IPS DF 19.7 (cell line): ENCODE measurements at regions not wholly inside any gene's neighbourhood (a gene's known extent, or its start where the extent isn't known, plus 50 kb on each side); places are given as distances from the start of the nearest gene placed in this dataset.

ENCODE experiments used
- DNase-seq: peaks from one replicate; pipeline ENCODE4 v3.0.0-alpha.2; 2013; ENCODE audit warnings: low read depth, low spot score

DNA sequence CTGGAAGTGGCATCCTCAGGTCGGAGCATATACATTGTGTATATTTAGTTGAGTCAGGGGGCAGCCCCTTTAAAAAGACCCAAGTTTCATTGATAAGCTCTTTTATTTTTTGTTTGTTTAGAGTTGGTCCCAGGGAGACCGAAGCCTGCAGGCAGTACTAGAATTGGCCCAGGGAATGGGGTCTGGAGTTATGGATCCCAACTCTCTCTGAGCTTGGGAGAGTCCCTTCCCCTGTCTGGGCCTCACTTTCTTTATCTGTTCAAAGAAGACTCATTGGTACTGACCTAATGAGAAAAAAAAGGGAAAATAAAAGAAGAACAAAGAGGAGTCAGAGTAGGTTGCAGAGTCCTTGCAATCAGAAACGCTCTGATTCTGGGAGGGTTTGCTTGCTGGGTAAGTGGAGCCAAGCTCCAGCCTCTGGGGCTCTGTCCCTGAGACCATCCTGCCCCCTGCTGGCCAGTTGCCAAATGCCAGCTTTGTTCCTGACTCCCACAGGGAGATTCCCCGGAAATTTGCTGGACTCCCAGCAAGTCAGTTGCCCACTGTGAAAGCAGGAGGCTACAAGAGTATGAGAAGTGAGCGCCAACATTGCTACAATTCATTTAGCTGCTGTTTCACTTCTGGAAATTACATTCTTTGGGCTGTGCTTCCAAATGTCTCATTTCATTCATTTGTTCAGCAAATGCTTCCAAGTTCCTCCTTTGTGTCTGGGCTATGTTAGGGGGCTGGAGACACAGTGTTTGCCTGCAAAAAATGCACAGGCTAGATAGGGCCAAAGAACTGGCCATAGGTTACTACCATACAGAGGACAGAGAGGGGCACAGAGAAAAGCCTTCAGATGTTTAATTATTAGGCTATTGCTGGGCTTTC, 156.2 kb downstream of the MELK start:
- DNase-seq = no peak

GRCh38 chr9:36729906-36730305, 157.2 kb downstream of the MELK start:
- no peak for DNase-seq

- DNase-seq = no peak
Measured at GRCh38 chr9:36730414-36730813, 157.7 kb downstream of the MELK start.

GRCh38 chr9:36731068-36731956, 158.6 kb downstream of the MELK start:
- DNase-seq = no peak

- no peak for DNase-seq
Measured at GRCh38 chr9:36734737-36735136, 162.0 kb downstream of the MELK start.

DNA sequence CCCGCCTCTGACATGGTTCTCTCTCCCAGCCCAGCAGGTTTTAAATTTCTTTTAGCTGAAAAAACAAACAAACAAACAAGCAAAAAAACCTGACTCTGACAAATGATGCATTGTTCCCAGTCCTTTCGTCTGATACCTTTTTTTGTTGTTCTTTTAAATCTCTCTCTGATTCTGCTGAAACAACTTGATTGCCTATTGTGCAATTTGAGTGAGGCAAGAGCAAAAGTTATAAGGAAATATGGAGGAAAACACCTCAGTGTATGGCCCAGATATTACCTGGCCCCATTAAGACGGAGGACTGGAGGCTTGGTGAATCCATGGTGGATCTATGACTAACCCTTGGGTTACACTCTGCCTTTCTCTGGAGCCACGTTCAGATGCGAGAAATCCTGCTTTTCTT, 164.0 kb downstream of the MELK start:
- DNase-seq = no peak

GRCh38 chr9:36738318-36738976, 165.8 kb downstream of the MELK start:
- no peak for DNase-seq

- DNase-seq = no peak
Measured at GRCh38 chr9:36739373-36740116, 166.8 kb downstream of the MELK start.

DNA sequence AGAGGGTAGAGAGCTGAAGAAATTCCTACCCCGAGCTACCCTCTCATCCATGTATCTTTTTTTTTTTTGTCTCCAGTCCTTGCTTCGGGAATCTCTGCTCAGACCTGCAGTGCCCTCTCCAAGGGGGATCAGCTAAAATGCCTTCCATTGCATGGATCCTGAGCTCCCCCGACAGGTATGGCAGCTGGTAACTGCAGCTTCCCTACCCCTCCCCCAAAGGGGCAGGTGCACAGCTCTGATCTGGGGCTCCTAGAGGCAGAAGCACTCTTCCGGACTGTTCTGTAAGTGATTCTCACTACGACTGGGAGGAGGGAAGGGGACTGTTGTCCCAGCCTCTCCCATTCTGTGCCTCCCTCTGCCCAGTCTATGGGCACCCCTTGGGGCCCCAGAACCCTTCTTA, 169.6 kb downstream of the MELK start:
- no peak for DNase-seq

- no peak for DNase-seq
Measured at GRCh38 chr9:36744678-36745077, 172.0 kb downstream of the MELK start.

- DNase-seq = no peak
Measured at GRCh38 chr9:36745977-36746376, 173.3 kb downstream of the MELK start.

DNA sequence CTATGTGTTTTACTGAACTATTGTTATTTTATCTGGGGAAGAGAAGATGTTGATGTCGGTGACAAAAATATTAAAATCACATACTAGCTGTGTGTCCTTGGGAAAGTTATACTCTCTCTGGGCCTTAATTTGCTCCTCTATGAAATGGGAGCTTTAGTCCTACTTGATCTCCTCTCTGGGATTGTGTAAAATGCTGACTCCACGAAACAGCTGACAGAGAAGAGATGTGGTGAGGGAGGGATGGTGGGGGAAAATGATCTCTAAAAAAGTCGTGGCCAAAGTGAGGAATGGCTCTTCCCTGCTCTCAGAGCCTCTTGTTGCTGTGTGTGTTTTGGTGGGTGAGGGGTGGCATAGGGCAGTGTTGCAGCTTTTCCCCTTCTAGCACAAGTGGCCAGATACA, 173.7 kb downstream of the MELK start:
- DNase-seq = no peak

GRCh38 chr9:36748322-36748899, 175.7 kb downstream of the MELK start:
- no peak for DNase-seq

DNA sequence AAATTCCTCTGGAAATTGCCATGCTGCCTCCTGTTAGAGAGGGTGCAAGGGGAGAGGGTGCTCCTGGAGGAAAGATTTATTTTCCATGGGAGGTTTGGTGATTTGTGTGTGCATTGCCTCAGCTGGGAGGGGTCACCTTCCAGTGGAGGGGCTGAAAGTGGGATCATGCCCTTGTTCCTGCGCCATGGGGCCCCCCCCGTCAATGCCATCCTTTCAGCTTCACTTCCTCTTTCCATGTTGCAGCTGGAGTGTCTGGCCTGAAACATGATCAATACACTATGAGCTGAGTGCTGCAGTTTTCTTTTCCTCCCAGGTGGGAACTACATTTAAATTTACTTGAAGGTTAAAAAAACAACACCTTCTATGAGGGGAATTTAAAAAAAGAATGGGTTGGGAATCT, 176.8 kb downstream of the MELK start:
- DNase-seq = no peak

DNA sequence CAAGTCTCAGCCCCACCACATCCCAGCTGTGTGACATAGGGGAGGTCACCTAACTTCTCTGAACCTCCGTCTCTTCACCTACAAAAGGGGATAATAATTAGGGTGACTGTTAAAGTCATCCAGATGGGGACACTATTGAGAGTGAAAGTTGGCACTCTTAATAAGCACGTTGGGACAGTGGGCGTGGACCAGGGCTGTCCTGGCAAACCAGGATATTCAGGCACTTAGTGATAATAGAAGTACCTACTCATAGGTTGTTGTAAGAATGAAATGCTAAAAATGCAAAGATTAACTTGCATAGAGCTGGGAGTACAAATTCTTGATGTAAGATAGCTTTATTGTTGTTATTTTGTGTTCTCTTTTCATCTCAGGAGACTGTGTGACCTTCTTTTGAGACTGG, 177.9 kb downstream of the MELK start:
- no peak for DNase-seq

GRCh38 chr9:36755019-36755418, 182.3 kb downstream of the MELK start:
- no peak for DNase-seq

- DNase-seq = no peak
Measured at GRCh38 chr9:36759141-36759540, 186.4 kb downstream of the MELK start.

DNA sequence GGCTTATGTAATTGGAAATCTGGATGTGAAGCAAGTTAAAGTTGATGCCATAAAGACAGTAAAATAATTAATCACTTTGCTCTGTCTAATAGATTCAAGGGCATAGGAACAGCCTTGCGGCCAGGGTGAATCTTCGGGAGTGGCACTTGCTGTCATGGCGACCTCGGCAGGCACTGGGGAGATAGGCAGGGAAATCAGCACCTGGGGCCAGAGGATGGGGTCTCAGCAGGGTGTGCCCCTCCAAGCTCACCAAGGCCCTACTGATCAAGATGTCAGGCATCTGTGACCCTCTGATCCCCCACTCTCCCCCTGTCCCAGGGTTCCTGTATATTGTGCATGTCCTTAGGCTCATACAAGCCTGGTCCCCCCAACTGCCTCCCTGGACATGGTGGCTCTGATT, 187.3 kb downstream of the MELK start:
- DNase-seq = no peak

DNA sequence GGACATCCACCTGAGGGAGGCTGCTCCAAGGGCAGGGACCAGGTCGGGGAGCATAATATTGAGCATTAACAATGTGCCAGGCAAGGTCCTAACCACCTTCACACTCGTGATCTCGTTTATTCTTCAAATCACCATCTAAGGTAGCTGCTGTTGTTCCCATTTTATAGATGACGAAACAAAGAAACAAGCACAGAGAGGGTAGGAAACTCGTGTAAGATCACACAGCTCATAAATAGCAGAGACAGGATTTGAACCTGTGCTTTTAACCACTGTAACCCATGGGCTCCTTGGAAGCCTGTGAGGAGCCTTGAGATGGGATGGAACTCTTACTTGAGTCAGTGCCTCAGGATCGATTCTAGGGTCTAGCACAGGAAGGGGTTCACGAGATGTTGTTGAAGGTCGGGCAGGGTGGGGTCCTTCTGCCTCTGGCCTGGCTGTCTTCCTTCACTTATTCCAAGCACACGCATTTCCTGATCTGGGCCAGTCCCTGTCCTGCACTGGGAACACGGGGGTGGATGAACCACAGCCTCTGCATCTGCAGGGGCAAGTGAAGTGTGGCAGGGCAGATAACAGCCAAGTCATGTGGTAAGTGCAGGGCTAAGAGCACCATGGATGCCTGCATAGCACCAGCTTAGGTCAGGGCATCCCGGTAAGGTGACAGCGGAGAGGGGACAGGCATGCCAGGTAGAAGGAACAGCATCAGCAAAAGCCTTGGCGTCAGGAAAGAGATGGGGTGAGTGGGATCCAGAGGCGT, 188.1 kb downstream of the MELK start:
- no peak for DNase-seq

GRCh38 chr9:36762958-36763357, 190.3 kb downstream of the MELK start:
- no peak for DNase-seq
